OCI-LY3 (cell line): ENCODE measurements at regions not wholly inside any gene's neighbourhood (a gene's known extent, or its start where the extent isn't known, plus 50 kb on each side); places are given as distances from the start of the nearest gene placed in this dataset.
A peak's percentile ranks its signal among the peaks of the same experiment; 100 is the strongest.

Source experiments
- H2AFZ ChIP-seq: fragments of 200-600, 300-600 bp; shearing (Covaris generic); 2 replicates; pipeline ENCODE4 v1.6.0; 2014; ENCODE audit warnings: antibody characterized with exemption, low read depth, low read length
- H3K27ac ChIP-seq: fragments of 200-600, 300-600 bp; sonication (generic); 2 replicates; pipeline ENCODE4 v1.5.1; 2014; ENCODE audit warnings: mild to moderate bottlenecking, low read length, moderate library complexity, mixed read lengths
- H3K27me3 ChIP-seq: fragments of 200-600, 300-600 bp; sonication (generic); 2 replicates; pipeline ENCODE4 v1.6.1; 2014; ENCODE audit warnings: low read depth, low read length, mixed read lengths
- H3K36me3 ChIP-seq: fragments of 200-600, 300-600 bp; sonication (generic); replicated peaks from 2 replicates; pipeline ENCODE3; 2014; ENCODE audit warnings: low read depth, low read length, mixed read lengths
- H3K4me1 ChIP-seq: fragments of 300-600, 200-600 bp; sonication (generic); 2 replicates; pipeline ENCODE4 v1.6.1; 2014; ENCODE audit warnings: low read length, mixed read lengths
- H3K4me2 ChIP-seq: fragments of 200-600, 300-600 bp; sonication (generic); 2 replicates; pipeline ENCODE4 v1.6.1; 2014; ENCODE audit warnings: low read length, mixed read lengths
- H3K4me3 ChIP-seq: fragments of 300-600, 200-600 bp; sonication (generic); 2 replicates; pipeline ENCODE4 v1.5.1; 2014; ENCODE audit warnings: antibody characterized with exemption, mild to moderate bottlenecking, low read length, moderate library complexity
- H3K79me2 ChIP-seq: fragments of 300-600, 200-600 bp; shearing (Covaris generic); 2 replicates; pipeline ENCODE4 v1.6.1; 2014; ENCODE audit warnings: mild to moderate bottlenecking, low read length, mixed read lengths
- H3K9ac ChIP-seq: fragments of 300-600, 200-600 bp; shearing (Covaris generic); 2 replicates; pipeline ENCODE4 v1.6.0; 2014; ENCODE audit warnings: mild to moderate bottlenecking, low read length, moderate library complexity
- H3K9me3 ChIP-seq: fragments of 200-600, 300-600 bp; shearing (Covaris generic); 2 replicates; pipeline ENCODE4 v1.6.1; 2014; ENCODE audit warnings: low read length, mixed read lengths; ENCODE audit not compliant: insufficient read depth
- H4K20me1 ChIP-seq: fragments of 200-600, 300-600 bp; sonication (generic); 2 replicates; pipeline ENCODE4 v1.6.1; 2016; ENCODE audit warnings: low read length, mixed read lengths; ENCODE audit not compliant: insufficient read depth
- CTCF ChIP-seq: fragments of 200-600, 300-600 bp; sonication (generic); IDR thresholded peaks from 2 replicates; pipeline ENCODE4 v1.5.1; 2014; ENCODE audit warnings: antibody characterized with exemption, low read length, low read depth
- EZH2phosphoT487 ChIP-seq: fragments of 200-600 bp; shearing (Covaris generic); IDR thresholded peaks from 2 replicates; pipeline ENCODE4 v1.6.1; 2018; ENCODE audit warnings: antibody characterized with exemption, mixed run types, low read depth

- TF ChIP-seq CTCF (no peak), EZH2phosphoT487 (no peak)
- Histone ChIP-seq H3K27me3 (no peaks in the 10 kb centered on the region), H3K4me3 (peak overlapping the region; percentile 2; the same call in 1 of the 2 replicates), H3K36me3 (peaks cover 14% of the 10 kb centered on the region), H3K9ac (peak overlapping the region; percentile 65; the same call in 1 of the 2 replicates), H3K4me1 (peaks cover 28% of the 10 kb centered on the region), H4K20me1 (no peaks in the 10 kb centered on the region), H2AFZ (peak overlapping the region; percentile 69; the same call in 1 of the 2 replicates), H3K4me2 (peak overlapping the region; percentile 58), H3K79me2 (no peaks in the 10 kb centered on the region), H3K27ac (peak overlapping the region; percentile 96), H3K9me3 (peaks cover 18% of the 10 kb centered on the region; the same call in 1 of the 2 replicates)
Measured at GRCh38 chr12:31906557-31907301, 52.5 kb upstream of the RESF1 start.

- Histone ChIP-seq H3K79me2 (no peaks in the 10 kb centered on the region), H3K4me3 (no peak overlapping the region), H3K9ac (no peak overlapping the region), H4K20me1 (no peaks in the 10 kb centered on the region), H3K4me1 (peaks cover 39% of the 10 kb centered on the region), H3K36me3 (peaks cover 9% of the 10 kb centered on the region), H3K4me2 (no peak overlapping the region), H3K27me3 (no peaks in the 10 kb centered on the region), H3K9me3 (peaks cover 20% of the 10 kb centered on the region; the same call in 1 of the 2 replicates), H3K27ac (no peak overlapping the region), H2AFZ (no peak overlapping the region)
- TF ChIP-seq CTCF (no peak), EZH2phosphoT487 (no peak)
Measured at GRCh38 chr12:31903025-31903424, 56.2 kb upstream of the RESF1 start.

- H3K79me2 ChIP-seq, result no peaks in the 10 kb centered on the region
- H3K27me3 ChIP-seq, result no peaks in the 10 kb centered on the region
- H3K9me3 ChIP-seq, result peaks cover 22% of the 10 kb centered on the region; the same call in 1 of the 2 replicates
- no peaks in the 10 kb centered on the region for H4K20me1 ChIP-seq
- no peak overlapping the region for H3K9ac ChIP-seq
- no peak overlapping the region for H3K4me3 ChIP-seq
- no peak overlapping the region for H3K27ac ChIP-seq
- no peak overlapping the region for H2AFZ ChIP-seq
- TF ChIP-seq CTCF (no peak), EZH2phosphoT487 (no peak)
- no peak overlapping the region for H3K4me2 ChIP-seq
- peaks cover 4% of the 10 kb centered on the region for H3K36me3 ChIP-seq
- H3K4me1 ChIP-seq, result peaks cover 39% of the 10 kb centered on the region
Measured at GRCh38 chr12:31900271-31900670, 58.9 kb upstream of the RESF1 start.

GRCh38 chr12:31899109-31899508 lies 60.1 kb upstream of the RESF1 start:
- H3K4me3 ChIP-seq, result no peak overlapping the region
- no peak overlapping the region for H3K9ac ChIP-seq
- H2AFZ ChIP-seq, result no peak overlapping the region
- no peak overlapping the region for H3K27ac ChIP-seq
- H4K20me1 ChIP-seq, result no peaks in the 10 kb centered on the region
- peaks cover 41% of the 10 kb centered on the region for H3K4me1 ChIP-seq
- no peaks in the 10 kb centered on the region for H3K27me3 ChIP-seq
- TF ChIP-seq EZH2phosphoT487 (no peak), CTCF (no peak)
- H3K4me2 ChIP-seq, result no peak overlapping the region
- peaks cover 30% of the 10 kb centered on the region; the same call in 1 of the 2 replicates for H3K9me3 ChIP-seq
- H3K36me3 ChIP-seq, result peaks cover 6% of the 10 kb centered on the region
- no peaks in the 10 kb centered on the region for H3K79me2 ChIP-seq
